ENCODE measurements at regions not wholly inside any gene's neighbourhood (a gene's known extent, or its start where the extent isn't known, plus 50 kb on each side); places are given as distances from the start of the nearest gene placed in this dataset.

GRCh38 chr13:75124415-75124814 is 357.6 kb downstream of the TBC1D4 start:
- no peak for DNase-seq

- no peak for DNase-seq
Measured at GRCh38 chr13:75123428-75123827, 358.5 kb downstream of the TBC1D4 start.

GRCh38 chr13:75120085-75120484 is 361.9 kb downstream of the TBC1D4 start:
- DNase-seq, result no peak

- DNase-seq, result no peak
Measured at GRCh38 chr13:75115171-75115570, 366.8 kb downstream of the TBC1D4 start.

- DNase-seq, result no peak
Measured at GRCh38 chr13:75103976-75104375, 378.0 kb downstream of the TBC1D4 start.

- DNase-seq, result no peak
Measured at GRCh38 chr13:75102001-75102716, 379.8 kb downstream of the TBC1D4 start.

- DNase-seq, result no peak
Measured at GRCh38 chr13:75101348-75101747, 380.6 kb downstream of the TBC1D4 start.

- no peak for DNase-seq
Measured at GRCh38 chr13:75092143-75092542, 389.8 kb downstream of the TBC1D4 start.

- no peak for DNase-seq
Measured at GRCh38 chr13:75091718-75092117, 390.3 kb downstream of the TBC1D4 start.

- DNase-seq, result no peak
Measured at GRCh38 chr13:75090872-75091615, 390.9 kb downstream of the TBC1D4 start.

- DNase-seq, result no peak
Measured at GRCh38 chr13:75088915-75089314, 393.1 kb downstream of the TBC1D4 start.

GRCh38 chr13:75079226-75079625 is 402.7 kb downstream of the TBC1D4 start:
- DNase-seq, result no peak

GRCh38 chr13:75076476-75076875 is 405.5 kb downstream of the TBC1D4 start:
- no peak for DNase-seq

- DNase-seq, result no peak
Measured at GRCh38 chr13:75073786-75074185, 408.2 kb downstream of the TBC1D4 start.

GRCh38 chr13:75072891-75073290 is 409.1 kb downstream of the TBC1D4 start:
- DNase-seq, result no peak

- no peak for DNase-seq
Measured at GRCh38 chr13:75072368-75072767, 409.6 kb downstream of the TBC1D4 start.

- no peak for DNase-seq
Measured at GRCh38 chr13:75071796-75072195, 410.2 kb downstream of the TBC1D4 start.

GRCh38 chr13:75071395-75071794 is 410.6 kb downstream of the TBC1D4 start:
- DNase-seq, result no peak

- no peak for DNase-seq
Measured at GRCh38 chr13:75061909-75062308, 420.1 kb downstream of the TBC1D4 start.

GRCh38 chr13:75055296-75055695 is 426.7 kb downstream of the TBC1D4 start:
- no peak for DNase-seq

GRCh38 chr13:75052616-75053015 is 429.4 kb downstream of the TBC1D4 start:
- no peak for DNase-seq

GRCh38 chr13:75050419-75051046 is 431.4 kb downstream of the TBC1D4 start:
- peak; percentile 27 for DNase-seq

- DNase-seq, result no peak
Measured at GRCh38 chr13:75049735-75050335, 432.1 kb downstream of the TBC1D4 start.

- DNase-seq, result no peak
Measured at GRCh38 chr13:75042807-75043206, 439.2 kb downstream of the TBC1D4 start.
